HL-60 (cell line): ENCODE measurements at regions not wholly inside any gene's neighbourhood (a gene's known extent, or its start where the extent isn't known, plus 50 kb on each side); places are given as distances from the start of the nearest gene placed in this dataset.

Experiments used
- CTCF ChIP-seq: IDR thresholded peaks from one replicate; pipeline ENCODE4 v1.5.1; 2011; ENCODE audit warnings: low read length, control low read depth, inconsistent platforms; ENCODE audit not compliant: insufficient read depth
- POLR2AphosphoS5 ChIP-seq: IDR thresholded peaks from 2 replicates; pipeline ENCODE4 v1.6.1; 2012; ENCODE audit warnings: low read depth

- TF ChIP-seq CTCF (no peak), POLR2AphosphoS5 (no peak)
These were observed 166.2 kb upstream of the ZNF462 start for GRCh38 chr9:106696804-106697203.
